Stimulated activated CD4-positive, alpha-beta T cell treated with anti-CD3 and anti-CD28 coated beads, Interleukin-1b, Interleukin-23, amount 100 ng/mL, for 48 hours (primary cell): ENCODE measurements at regions not wholly inside any gene's neighbourhood (a gene's known extent, or its start where the extent isn't known, plus 50 kb on each side); places are given as distances from the start of the nearest gene placed in this dataset.

Experiments
- DNase-seq: peaks from one replicate; pipeline ENCODE4 v3.0.0-alpha.2; 2020

- no peak for DNase-seq
Observed at GRCh38 chr16:9536905-9537304, 445.5 kb downstream of the HAPSTR1 start.

GRCh38 chr16:9539346-9539745 lies 447.9 kb downstream of the HAPSTR1 start:
- DNase-seq: no peak

GRCh38 chr16:9541723-9542122 lies 450.3 kb downstream of the HAPSTR1 start:
- DNase-seq: no peak

GRCh38 chr16:9542165-9542755 lies 450.8 kb downstream of the HAPSTR1 start:
- no peak for DNase-seq

- DNase-seq: no peak
Observed at GRCh38 chr16:9545522-9546437, 454.3 kb downstream of the HAPSTR1 start.

GRCh38 chr16:9546438-9546786 lies 455.0 kb downstream of the HAPSTR1 start:
- no peak for DNase-seq

DNA sequence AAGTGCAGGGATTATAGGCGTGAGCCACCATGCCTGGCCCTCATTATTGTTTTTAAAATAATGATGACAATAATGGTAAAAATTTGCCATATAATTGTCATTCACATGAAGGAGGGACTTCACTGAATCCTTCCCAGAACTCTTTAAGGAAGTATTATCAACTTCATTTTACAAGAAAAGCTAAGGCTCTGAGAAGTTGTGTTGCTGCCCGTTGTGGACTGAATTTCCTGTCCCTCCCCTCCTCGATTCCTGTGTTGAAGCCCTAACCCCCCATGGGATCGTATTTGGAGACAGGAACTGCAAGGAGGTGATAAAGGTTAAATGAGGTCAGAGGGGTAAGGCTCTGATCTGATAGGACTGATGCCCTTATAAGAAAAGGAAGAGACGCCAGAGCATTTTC lies 458.0 kb downstream of the HAPSTR1 start:
- no peak for DNase-seq

DNA sequence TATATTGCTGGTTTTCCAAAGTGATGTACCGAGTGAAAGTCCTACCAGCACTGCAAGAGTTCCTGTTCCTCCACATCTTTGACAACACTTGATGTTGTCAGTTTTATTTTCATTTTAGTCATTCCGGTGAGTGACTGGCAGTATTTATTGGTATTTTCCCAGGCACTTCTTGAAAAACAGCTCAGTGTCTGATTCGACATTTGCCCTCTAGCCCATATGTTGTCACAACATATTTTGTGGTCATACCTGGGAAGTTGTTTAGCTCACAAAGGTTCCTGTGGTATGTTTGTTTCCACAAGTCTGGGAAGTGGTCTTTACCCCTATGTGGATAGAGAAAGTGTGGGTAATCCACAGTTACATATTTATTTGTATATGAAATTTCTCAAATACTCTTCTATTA lies 463.6 kb downstream of the HAPSTR1 start:
- DNase-seq: no peak

- no peak for DNase-seq
Observed at GRCh38 chr16:9556949-9557665, 465.7 kb downstream of the HAPSTR1 start.

DNA sequence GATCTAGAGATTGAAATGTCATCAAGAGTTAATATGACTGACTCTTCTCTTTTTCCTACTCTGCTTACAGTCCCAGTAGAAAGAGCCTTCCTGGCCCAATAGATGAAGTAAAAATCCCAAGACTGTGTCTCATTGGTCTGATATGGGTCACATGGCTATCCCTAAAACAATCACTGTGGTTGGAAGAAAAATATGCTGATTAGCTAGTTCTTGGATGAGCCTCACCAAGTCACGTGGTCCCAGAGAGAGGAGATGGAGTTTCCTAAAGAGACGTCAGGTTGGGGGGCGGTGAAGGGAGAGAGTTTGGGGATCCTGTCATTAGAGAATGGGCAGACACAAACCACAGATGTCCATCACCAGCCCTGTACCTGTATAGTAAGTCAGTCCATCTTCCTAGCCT lies 466.3 kb downstream of the HAPSTR1 start:
- DNase-seq: no peak

- no peak for DNase-seq
Observed at GRCh38 chr16:9566099-9566498, 474.7 kb downstream of the HAPSTR1 start.

DNA sequence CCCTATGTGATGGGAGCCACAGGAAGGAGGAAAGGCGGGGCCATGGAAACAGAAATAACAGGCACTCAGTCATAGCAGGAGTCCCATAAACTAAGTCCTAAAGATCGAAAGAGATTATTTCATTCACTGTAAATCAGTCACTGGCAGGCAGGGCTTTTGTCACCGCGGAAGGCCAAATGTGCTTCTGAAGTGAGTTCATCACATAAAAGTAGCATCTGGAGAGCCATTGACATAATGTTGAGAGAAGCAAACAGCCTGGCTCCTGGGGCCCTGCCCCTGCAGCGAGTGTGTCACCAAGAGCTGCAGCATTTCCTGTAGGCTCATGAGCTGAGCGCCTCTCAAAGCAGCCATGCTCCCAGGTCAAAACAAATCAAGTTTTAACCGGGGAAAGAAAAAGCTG lies 476.2 kb downstream of the HAPSTR1 start:
- DNase-seq: no peak

DNA sequence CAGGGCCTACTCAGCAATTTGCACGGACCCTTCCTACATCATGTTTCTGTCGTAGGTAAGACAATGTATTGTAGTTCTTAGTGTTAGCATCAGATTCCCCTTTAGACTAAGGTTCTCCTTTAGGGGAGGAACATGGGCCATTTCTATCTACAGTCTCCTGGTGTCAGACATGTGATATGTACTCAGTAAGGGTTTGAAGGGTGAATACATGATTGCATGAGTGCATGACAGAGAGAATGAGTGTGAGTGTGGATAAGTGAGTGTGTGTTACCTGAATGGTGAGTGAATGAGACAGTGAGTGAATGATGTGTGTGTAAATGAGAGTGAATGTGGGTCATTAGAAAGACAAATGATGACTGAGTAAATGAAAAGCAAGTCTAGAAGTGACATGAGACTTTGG lies 476.8 kb downstream of the HAPSTR1 start:
- DNase-seq: no peak

DNA sequence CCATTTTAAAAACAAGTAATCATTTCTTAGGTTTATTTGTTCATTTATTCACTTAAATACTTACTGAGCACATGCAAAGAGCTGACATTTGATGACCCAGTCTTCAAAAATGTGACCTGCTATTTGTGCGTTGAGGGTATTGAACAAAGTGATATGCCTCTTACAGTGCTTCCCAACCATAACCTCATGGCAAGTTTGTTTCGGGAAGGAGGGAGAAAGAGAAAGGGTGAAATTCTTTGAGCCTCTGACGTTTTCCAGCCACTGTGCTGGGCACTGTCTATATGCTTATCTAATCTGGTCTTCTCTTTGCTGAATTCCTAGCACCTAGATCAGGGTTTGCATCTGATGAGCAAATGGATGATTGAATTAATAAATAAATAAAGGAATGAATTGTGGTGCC lies 479.1 kb downstream of the HAPSTR1 start:
- no peak for DNase-seq

DNA sequence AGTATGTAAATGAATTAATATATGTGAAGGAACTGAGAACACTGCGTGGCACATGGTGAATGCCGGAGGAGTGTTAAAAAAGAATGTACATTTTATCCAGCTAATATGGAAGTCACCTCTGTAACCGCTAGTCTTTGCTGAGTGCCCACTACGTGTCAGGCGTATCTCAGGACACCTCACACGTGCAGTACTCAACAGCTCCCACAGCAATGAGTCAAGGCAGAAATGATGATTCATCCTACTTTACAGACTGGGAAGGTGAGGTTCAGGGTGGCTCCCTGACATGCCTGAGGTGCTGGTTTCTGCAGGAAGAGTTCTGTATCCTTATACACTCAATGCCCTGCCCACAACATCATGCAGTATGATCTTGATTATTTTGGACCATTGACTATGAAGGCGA lies 487.0 kb downstream of the HAPSTR1 start:
- no peak for DNase-seq

- no peak for DNase-seq
Observed at GRCh38 chr16:9580025-9580424, 488.6 kb downstream of the HAPSTR1 start.

GRCh38 chr16:9593440-9593839 lies 502.0 kb downstream of the HAPSTR1 start:
- no peak for DNase-seq

- DNase-seq: no peak
Observed at GRCh38 chr16:9594047-9594446, 502.6 kb downstream of the HAPSTR1 start.

- DNase-seq: no peak
Observed at GRCh38 chr16:9594946-9595345, 503.5 kb downstream of the HAPSTR1 start.

DNA sequence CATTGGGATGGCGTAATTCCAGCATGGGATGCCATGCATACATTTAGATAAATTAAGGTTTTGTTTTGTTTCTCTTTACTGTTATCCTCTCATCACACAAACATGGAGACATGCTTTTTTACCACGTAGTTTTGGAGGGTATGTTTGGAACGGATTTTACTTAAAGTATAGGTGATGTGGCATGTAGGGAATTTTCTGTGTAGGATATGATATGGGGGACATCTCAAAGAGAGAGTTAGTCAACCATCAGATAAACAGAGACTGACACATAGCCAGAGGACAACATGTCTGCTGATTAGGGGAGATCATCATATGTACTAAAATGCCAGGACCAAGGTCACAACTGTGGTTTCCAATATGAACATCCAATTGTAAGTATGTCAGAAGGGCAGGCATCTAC lies 503.9 kb downstream of the HAPSTR1 start:
- no peak for DNase-seq

GRCh38 chr16:9596788-9597187 lies 505.3 kb downstream of the HAPSTR1 start:
- no peak for DNase-seq

DNA sequence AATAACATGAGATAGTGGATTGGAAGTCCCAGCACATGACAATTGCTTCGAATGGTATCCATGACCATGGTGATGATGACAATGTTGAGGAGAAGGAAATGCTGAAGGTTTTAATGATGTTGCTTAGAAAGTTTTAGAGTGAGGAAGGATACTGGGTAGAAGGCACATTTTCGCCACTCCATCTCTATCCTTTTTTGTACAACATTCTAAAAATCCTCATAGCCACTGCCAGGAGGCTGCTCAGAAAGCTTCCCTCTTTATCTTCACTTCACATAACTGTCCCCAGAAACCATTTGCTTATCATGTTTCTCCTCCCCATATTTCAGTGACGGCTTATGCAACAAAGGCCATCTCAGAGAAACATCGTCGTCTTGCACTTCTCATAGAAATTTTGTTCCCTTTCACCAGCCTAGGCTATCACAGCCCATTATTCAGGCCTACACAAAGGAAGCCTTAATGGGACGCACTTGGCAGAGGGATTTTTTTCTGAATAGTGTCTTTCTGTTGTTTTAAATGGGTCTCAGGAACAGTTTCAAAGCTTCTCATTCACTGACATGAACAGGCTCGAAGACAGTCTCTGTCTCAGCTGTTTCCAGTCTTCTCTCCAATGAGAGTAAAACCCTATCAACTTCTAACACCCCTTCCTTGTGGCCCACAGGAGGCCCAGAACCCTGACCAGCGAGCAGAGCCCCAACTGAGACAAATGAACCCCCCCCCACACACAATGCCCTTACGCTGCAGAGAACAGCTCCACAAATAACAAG lies 506.7 kb downstream of the HAPSTR1 start:
- no peak for DNase-seq

DNA sequence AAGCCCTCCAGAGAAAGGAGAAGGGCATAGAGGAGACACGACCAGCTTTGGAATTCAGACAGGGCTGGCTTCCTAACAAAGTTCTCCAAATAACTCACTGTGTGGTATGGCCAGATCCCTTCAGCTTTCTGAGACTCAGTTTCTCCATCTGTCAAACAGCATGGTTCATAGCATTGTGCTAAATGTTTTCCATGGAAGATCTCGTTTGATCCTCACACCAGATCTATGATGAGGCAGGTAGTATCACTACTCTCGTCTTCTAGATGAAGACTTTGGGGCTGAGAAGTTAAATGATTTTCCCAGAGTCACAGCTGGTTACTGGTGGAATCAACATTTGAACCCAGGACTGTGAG lies 507.3 kb downstream of the HAPSTR1 start:
- no peak for DNase-seq
